ENCODE measurements at regions not wholly inside any gene's neighbourhood (a gene's known extent, or its start where the extent isn't known, plus 50 kb on each side); places are given as distances from the start of the nearest gene placed in this dataset.
"Not testable (repeated sequence)": the region's sequence is repeated elsewhere in the genome, so short reads cannot be mapped to it uniquely, and the experiment has no call there.

GRCh38 chr1:193402977-193403376 is 216.6 kb upstream of the B3GALT2 start:
- DNase-seq (ENCODE audit: low spot score): no peak

- DNase-seq (ENCODE audit: low spot score): no peak
Observed at GRCh38 chr1:193402037-193402436, 215.6 kb upstream of the B3GALT2 start.

DNA sequence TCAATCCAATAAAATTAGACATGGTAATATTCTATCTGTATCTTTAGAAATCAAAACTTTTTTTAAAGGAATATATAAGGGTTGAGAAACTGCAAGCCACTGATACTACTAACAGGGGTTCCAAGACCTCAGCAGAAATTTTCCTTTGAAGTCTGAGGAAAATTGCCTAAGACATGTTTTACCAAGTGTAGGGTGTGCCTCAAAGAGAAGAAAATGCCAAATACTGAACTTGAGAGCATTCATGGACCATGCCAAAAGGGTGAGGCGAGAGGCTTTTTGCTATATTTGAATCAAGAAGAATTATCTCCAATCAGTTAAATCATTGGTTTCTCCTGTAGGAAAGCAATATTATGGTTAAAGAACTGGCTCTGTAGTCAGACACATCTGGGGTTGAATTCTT is 207.9 kb upstream of the B3GALT2 start:
- DNase-seq (ENCODE audit: low spot score): no peak

- DNase-seq (ENCODE audit: low spot score): no peak
Observed at GRCh38 chr1:193392686-193393085, 206.3 kb upstream of the B3GALT2 start.

- DNase-seq (ENCODE audit: low spot score): no peak
Observed at GRCh38 chr1:193388683-193389082, 202.3 kb upstream of the B3GALT2 start.

GRCh38 chr1:193388165-193388564 is 201.8 kb upstream of the B3GALT2 start:
- DNase-seq (ENCODE audit: low spot score): no peak

- DNase-seq (ENCODE audit: low spot score): no peak
Observed at GRCh38 chr1:193387406-193387805, 201.0 kb upstream of the B3GALT2 start.

DNA sequence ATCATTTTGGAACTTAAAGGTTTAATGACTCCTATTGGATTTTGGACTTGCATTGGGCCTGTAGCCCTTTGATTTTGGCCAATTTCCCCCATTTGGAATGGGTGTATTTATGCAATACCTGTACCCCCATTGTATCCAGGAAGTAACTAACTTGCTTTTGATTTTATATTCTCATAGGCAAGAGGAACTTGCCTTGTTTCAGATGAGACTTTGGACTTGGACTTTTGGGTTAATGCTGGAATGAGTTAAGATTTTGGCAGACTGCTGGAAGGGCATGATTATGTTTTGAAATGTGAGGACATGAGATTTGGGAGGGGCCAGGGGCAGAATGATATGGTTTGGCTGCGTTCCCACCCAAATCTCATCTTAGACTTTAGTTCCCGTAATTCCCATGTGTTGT is 192.0 kb upstream of the B3GALT2 start:
- DNase-seq (ENCODE audit: low spot score): not testable (repeated sequence)

- no peak for DNase-seq (ENCODE audit: low spot score)
Observed at GRCh38 chr1:193377472-193377871, 191.1 kb upstream of the B3GALT2 start.

- no peak for DNase-seq (ENCODE audit: low spot score)
Observed at GRCh38 chr1:193372553-193372952, 186.1 kb upstream of the B3GALT2 start.

DNA sequence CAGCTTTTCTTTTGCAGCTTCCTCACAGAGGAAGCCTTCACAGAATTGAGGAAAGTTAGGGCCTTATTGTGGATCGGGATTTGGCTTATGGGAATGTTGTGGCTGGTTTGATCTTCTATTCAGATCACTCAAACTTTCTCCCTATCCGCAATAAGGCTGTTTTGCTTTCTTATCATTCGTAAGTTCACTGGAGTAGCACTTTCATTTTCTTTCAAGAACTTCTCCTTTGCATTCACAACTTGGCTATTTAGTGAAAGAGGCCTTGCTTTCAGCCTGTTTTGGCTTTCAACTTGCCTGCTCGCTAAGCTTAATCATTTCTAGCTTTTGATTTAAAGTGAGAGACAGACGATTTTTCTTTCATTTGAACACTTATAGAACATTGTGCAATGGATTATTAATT is 181.9 kb upstream of the B3GALT2 start:
- no peak for DNase-seq (ENCODE audit: low spot score)

GRCh38 chr1:193367863-193368262 is 181.4 kb upstream of the B3GALT2 start:
- no peak for DNase-seq (ENCODE audit: low spot score)

DNA sequence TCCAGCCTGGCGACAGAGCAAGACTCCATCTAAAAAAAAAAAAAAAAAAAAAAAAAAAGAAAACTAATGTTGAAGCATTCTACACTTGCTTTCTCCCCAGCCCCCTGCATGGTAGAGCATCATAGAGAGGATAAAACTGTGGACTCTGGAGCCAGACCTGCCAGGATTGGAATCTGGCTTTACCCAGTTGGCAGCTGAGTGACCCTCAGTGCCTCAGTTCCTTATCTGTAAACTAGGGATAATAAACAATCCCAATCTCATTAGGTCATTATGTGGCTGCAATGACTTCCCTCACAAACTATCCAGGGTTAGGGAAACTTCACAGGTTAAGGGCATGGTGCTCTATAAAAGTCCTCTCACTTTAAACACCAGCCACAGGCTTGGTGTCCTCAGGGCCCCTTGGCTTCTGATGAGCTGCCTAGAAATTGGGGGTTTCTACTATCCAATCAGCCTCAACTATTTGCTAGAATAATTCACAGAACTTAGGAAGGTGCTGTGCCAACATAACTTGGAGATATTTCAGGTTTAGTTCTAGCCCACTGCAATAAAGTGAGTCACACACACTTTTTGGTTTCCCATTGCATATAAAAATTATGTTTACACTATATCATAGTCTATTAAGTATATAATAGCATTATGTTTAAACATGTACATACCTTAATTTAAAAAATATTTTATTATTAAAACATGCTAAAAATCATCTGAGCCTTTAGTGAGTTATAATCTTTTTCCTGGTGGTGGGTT is 180.5 kb upstream of the B3GALT2 start:
- DNase-seq (ENCODE audit: low spot score): no peak

GRCh38 chr1:193365966-193366365 is 179.6 kb upstream of the B3GALT2 start:
- no peak for DNase-seq (ENCODE audit: low spot score)

GRCh38 chr1:193359631-193360030 is 173.2 kb upstream of the B3GALT2 start:
- no peak for DNase-seq (ENCODE audit: low spot score)

DNA sequence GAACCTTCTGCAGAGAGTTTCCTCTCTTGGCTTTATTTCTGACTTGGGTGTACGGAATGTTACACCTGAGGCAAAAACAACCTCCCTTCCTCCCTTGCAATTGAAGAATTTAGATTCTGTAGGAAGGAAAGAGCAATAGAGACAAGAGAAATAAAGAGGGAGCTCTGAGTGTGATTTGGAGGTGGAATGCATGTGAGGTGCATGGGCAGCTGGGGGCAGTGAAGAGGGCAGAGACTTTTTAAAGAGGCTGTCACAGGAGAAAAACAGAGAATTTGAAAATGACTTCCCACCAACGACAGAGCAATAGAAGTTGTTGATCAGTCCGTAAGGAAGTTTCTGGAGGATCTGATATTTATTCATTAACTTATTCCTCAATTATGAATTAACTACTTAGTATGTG is 172.0 kb upstream of the B3GALT2 start:
- DNase-seq (ENCODE audit: low spot score): no peak

- no peak for DNase-seq (ENCODE audit: low spot score)
Observed at GRCh38 chr1:193356249-193356648, 169.8 kb upstream of the B3GALT2 start.

DNA sequence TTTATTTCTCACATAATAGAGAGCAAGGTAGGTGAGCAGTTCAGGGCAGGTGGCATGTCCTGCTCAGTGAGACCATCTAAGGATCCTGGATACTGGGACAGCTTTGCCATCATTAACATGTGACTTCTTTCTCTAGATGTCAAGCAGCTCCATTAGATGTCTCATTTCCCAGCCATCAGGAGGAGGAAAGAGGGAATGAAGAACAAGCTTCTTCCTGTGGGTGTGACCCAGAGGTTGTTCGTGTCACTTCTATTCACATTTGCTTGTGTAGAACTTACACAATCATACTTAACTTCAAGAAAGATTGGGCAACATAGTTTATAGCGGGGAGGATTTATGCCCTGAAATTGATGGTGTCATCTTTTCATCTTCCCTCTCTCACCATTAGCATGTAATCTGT is 169.2 kb upstream of the B3GALT2 start:
- no peak for DNase-seq (ENCODE audit: low spot score)

DNA sequence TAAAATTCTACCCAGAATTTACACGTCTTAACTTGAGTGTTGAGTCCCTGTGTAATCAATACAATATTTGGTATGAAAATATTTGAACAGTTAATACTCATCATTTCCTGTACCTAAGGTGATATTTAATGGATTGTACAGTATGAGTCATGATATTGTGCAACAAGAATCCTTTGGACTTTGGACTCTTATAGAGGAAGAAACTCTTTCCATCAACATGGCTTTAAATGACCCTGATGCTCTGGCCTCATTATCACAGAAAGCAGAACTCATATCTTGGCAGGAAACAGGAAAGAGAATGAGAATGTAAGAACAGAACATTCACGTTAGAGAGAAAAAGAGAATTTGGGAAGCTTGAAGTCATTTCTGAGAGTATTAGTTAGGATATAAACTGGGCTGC is 168.8 kb upstream of the B3GALT2 start:
- DNase-seq (ENCODE audit: low spot score): no peak

- DNase-seq (ENCODE audit: low spot score): no peak
Observed at GRCh38 chr1:193348769-193349535, 162.5 kb upstream of the B3GALT2 start.

- no peak for DNase-seq (ENCODE audit: low spot score)
Observed at GRCh38 chr1:193348091-193348768, 161.8 kb upstream of the B3GALT2 start.

DNA sequence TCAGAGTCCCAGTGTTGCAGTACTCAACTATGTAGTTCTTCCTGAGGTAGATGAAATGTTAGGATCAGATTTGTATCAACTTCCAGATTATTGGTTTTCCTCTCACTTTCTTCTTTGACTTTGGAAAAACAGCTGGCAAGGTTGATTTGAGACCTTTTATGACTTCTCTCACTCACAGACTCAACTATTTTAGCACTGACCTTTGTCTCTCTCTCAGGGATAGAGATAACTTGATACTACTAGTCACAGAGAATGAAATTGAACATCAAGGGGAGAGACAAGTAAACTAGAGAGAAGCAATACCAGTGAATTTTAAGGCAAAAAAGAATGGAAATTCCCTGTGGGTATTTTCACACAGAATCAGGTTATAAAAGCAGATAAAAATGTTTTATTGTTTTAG is 159.7 kb upstream of the B3GALT2 start:
- no peak for DNase-seq (ENCODE audit: low spot score)

- no peak for DNase-seq (ENCODE audit: low spot score)
Observed at GRCh38 chr1:193342811-193343210, 156.4 kb upstream of the B3GALT2 start.

Data from cerebellar cortex (tissue), 1 donor.